Sciatic nerve (tissue), 2 donors: ENCODE measurements at regions not wholly inside any gene's neighbourhood (a gene's known extent, or its start where the extent isn't known, plus 50 kb on each side); places are given as distances from the start of the nearest gene placed in this dataset.
"Not testable (repeated sequence)": the region's sequence is repeated elsewhere in the genome, so short reads cannot be mapped to it uniquely, and the experiment has no call there.

Source experiments
- ATAC-seq: fragments of 200-7000 bp; cut with Tn5 transposase; one replicate; pipeline ENCODE4 v1.9.1; 2020; ENCODE audit warnings: mild to moderate bottlenecking, moderate library complexity
- DNase-seq: peaks from one replicate; pipeline ENCODE4 v3.0.0-alpha.2; 2020; ENCODE audit warnings: low spot score
- intact Hi-C: fragments of 100-400 bp; cut with DNase I; formaldehyde crosslinking; loops from one replicate; pipeline ENCODE4 v1.14.2; 2022
- donor health status: DM: no; HTN: no; CAD: no.
- donor health status: DM: no; HTN: no; CAD: no.

GRCh38 chr21:14010729-14011128 lies 200.0 kb downstream of the LIPI start:
- no peak for ATAC-seq

DNA sequence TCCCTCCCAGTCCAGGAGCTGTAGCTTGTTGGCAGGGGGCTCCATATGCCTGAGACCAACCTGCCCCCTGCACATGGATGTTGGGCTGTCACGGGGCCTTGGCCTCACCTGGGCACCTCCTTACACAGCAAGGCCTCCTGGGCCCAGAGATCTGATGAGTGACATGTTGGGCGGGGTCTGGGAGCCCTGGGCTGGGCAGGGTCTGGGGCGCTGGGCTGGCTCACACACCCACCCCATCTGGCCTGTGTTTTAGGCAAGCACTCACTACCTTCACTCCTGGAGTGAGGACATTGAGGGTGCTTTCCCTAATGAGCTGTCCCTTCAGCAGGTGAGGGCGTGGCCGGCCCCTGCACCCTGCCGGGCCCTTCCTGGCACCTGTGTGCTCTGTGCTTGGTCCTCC lies 200.8 kb downstream of the LIPI start:
- ATAC-seq, DNase-seq, intact Hi-C loops: not testable (repeated sequence)

More at GRCh38 chr21:14010729-14011128, 200.0 kb downstream of the LIPI start:
- DNase-seq: no peak
- intact Hi-C loops: no loop called here

GRCh38 chr21:14009238-14009981 lies 201.3 kb downstream of the LIPI start:
- DNase-seq, ATAC-seq, intact Hi-C loops: not testable (repeated sequence)

DNA sequence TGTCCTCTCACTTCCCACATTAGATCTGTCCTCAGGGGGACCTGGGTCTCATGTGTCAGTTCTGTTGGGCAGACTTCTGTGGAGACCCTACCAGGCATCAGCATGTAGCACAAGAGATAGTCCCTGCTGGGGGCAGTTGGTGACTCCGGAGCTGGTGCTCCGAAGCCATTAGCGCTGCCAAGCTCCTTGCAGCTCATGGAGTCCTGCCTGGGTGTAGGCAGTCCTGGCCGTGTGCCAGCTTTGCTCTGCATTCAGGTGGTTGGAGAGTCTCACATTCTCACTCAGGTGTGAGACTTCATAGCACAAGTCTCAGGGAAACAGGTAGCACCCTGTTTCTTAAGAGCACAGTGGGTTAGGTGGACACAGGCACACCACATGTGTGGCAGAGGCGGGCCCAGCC lies 202.3 kb downstream of the LIPI start:
- intact Hi-C loops, DNase-seq: not testable (repeated sequence)
- peak; percentile 6 for ATAC-seq

DNA sequence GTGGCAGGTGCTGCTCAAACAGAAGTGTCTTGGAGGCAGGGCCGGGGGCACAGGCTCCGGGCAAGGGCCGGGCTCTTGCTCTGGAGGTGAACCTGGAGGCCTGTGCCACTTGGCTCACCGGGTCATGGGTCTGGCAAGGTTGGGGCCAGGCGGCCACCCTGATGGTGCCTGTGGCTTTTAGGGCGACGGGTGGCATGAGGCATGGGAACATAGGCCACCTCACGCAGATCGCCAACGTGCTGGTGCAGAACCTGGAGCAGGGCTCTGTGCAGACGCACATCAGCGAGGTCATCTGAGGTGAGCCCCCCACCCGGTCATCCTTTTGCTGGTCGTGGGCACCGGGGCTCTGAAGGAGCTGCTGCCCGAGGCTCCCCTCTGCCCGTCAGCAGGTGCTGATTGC lies 202.7 kb downstream of the LIPI start:
- intact Hi-C loops: not testable (repeated sequence)

GRCh38 chr21:14006144-14006543 lies 204.6 kb downstream of the LIPI start:
- DNase-seq, ATAC-seq, intact Hi-C loops: not testable (repeated sequence)

More for the DNA sequence above, 202.7 kb downstream of the LIPI start:
- ATAC-seq, DNase-seq: not testable (repeated sequence)

DNA sequence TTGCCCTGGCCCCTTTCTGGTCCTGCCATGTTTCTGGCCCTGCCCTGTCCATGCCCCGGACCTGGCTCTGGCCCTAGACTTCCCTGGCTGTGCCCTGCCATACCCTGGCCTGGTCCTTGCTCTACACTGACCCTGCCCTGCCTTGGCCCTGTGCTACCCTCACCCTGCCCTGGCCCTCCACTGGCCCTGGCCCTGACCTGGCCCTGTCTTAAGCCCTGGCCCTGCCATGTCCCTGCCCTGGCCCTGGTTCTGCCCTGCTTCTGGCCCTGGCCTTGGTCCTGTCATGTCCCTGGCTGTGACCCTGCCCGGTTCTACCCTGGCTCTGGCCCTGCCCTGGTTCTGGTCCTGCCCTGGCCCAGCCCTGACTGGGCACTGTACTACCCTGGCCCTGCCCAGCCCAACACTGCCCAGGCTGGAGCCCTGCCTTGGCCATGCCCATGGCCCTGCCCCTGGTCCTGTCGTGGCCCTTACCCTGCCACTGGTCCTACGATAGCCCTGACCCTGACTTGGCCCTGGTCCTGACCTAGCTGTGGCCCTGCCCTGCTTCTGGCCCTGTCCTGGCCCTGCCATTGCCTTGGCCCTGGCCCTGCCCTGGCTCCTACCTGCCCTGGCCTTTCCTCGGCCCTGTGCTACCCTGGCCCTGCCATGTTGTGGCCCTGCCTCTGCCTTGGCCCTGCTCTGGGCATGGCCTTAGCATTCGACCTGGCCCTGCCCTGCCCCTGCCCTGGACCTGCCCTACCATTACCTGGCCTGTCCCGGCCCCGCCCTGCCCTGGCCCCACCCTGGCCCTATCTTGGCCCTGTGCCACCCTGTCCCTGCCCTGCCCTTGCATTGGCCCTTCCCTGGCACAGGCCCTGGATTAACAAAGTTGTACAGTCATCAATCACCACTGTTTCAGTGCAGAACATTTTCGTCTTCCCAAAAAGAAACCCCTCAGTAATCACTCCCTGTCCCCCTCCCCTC lies 223.5 kb downstream of the LIPI start:
- DNase-seq, intact Hi-C loops: not testable (repeated sequence)
- ATAC-seq: peak; percentile 42

DNA sequence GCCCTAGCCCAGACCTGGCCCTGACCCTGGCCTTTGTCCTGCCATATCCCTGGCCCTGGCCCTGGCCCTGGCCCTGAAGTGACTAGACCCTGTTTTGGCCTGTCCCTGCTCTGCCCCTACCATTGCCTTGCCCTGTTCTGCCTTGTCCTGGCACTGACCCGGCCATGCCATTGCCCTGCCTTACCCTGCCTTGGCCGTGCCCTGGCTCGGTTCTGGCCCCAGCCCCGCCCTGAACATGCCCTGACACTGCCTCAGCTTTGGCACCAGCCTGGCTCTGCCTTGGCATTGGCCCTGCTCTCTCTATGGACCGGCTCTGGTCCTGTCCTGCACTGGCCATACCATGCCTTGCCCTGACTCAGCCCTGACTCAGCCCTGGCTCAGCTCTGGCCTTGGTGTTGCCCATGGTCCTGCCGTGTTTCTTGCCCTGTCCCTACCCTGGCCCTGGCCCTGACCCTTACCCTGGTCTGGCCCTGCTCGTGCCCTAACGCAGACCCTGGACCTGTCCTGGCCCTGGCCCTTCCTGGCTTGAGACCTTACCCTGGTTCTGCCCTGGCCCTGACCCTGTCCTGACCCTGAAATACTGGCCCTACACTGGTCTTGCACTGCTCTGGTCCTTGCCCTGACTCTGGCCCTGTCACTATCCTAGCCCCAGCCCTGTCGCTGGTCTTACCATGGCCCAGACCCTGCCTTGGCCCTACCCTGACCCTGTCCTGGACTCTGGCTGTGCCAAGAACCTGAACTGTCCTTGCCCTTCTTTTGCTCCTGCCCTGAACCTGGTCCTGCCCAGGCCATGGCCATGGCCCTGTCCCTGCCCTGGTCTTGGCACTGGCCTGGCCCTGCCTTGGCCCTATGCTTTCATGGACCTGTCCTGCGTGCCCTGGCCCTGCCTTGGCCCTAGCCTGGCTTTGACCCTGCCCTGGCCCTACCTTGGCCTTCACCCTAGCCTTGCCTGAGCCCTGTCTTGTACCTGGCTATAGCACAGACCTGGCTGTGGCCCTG lies 224.6 kb downstream of the LIPI start:
- DNase-seq: not testable (repeated sequence)

DNA sequence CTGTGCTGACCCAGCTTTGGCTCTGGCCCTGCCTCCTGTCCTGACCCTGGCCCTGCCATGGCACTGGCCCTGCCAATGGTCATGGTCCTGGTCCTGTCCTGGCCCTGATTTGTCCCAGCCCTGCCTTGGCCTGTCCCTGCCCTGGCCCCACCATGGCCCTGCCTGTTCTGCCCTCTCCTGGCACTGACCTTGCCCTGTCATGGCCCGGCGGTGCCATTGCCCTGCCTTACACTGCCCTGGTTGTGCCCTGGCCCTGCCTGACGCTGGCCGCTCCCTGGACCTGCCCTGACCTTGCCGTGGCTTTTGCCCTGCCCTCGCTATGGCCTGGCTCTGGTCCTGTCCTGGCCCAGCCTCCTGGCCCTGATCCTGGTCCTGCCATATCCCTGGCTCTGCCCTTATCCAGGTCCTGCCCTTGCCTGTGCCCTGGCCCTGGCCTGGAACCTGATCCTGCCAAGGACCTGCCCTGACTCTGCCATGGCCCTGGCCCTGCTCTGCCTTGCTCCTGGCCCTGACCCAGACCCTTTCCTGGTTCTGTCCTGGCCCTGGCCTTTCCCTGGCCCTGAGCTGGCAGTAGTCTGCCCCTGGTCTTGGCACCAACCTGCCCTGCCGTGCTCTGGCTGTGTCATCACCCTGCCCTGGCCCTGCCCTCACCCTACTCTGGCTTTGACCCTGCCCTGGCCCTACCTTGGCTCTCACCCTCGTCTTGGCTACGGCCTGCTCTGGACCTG lies 225.5 kb downstream of the LIPI start:
- intact Hi-C loops, DNase-seq: not testable (repeated sequence)
- ATAC-seq: peak; percentile 8

More for the DNA sequence above, 224.6 kb downstream of the LIPI start:
- peak; percentile 9 for ATAC-seq
- intact Hi-C loops: not testable (repeated sequence)

DNA sequence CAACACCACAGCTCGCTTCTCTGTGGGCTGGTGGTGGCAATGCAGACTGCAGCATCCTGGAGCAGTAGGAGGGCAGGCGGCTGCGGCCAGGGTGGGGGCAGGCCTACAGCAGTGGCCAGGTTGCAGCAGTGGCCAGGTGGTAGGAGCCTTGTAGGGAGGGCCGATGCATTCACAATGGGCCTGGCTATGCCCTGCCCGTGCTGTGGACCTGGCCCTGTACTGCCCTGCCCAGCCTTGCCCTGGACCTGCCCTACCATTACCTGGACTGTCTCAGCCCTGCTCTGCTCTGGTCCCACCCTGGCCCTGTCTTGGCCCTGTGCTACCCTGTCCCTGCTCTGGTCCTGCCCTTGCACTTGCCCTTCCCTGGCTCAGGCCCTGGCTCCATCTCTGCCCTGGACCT lies 226.0 kb downstream of the LIPI start:
- DNase-seq, intact Hi-C loops, ATAC-seq: not testable (repeated sequence)

GRCh38 chr21:13981176-13982087 lies 229.3 kb downstream of the LIPI start:
- DNase-seq, intact Hi-C loops: not testable (repeated sequence)
- peak; percentile 16 for ATAC-seq

- DNase-seq, intact Hi-C loops: not testable (repeated sequence)
- ATAC-seq: peak; percentile 88
These were observed 230.6 kb downstream of the LIPI start for GRCh38 chr21:13980115-13980662.

GRCh38 chr21:13979608-13980007 lies 231.1 kb downstream of the LIPI start:
- DNase-seq, ATAC-seq, intact Hi-C loops: not testable (repeated sequence)

- DNase-seq, intact Hi-C loops, ATAC-seq: not testable (repeated sequence)
These were observed 236.2 kb downstream of the LIPI start for GRCh38 chr21:13974582-13974981.

GRCh38 chr21:13969853-13970252 lies 240.9 kb downstream of the LIPI start:
- DNase-seq, ATAC-seq, intact Hi-C loops: not testable (repeated sequence)

DNA sequence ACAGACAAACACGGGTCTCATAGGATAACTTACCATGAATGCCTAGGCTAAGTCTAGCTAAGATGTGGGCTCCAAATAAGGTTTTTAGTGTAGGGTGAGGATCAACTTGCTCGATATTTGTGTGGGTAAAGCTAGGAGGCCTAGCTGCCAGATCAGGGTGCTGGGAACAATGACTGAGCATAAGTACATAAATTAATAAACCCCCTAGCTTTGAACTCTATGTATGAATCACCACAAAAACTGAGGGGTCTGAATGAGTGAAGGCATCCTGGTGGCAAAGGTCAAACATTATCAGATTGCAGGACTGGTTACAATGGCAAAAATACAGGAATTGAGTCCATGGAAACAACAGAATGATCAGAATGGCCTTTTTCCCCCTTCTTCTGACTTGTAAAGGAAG lies 241.8 kb downstream of the LIPI start:
- intact Hi-C loops, DNase-seq, ATAC-seq: not testable (repeated sequence)
